Activated CD4-positive, alpha-beta memory T cell treated with anti-CD3 and anti-CD28 coated beads, Interleukin-2, amount 10 ng/mL, durations not matched to agents 7 days and 5 days (primary cell): ENCODE measurements at regions not wholly inside any gene's neighbourhood (a gene's known extent, or its start where the extent isn't known, plus 50 kb on each side); places are given as distances from the start of the nearest gene placed in this dataset.

Source experiments
- CTCF ChIA-PET: fragments of 350-600 bp; sonication (Branson Sonifier 250); formaldehyde crosslinking; loops from one replicate; lab custom pipeline; 2021; ENCODE audit warnings: antibody characterized with exemption, inconsistent platforms; lab: Charles Lee
- POLR2A ChIA-PET: fragments of 350-600 bp; sonication (Branson Sonifier 250); formaldehyde crosslinking; loops from one replicate; lab custom pipeline; 2021; ENCODE audit warnings: antibody characterized with exemption; lab: Charles Lee
- DNase-seq: peaks from one replicate; pipeline ENCODE4 v3.0.0-alpha.2; 2020
- H3K27ac Mint-ChIP-seq: one replicate; pipeline ENCODE4 v1.8.0; 2021; ENCODE audit warnings: mild to moderate bottlenecking, mixed read lengths
- H3K27me3 Mint-ChIP-seq: one replicate; pipeline ENCODE4 v1.8.0; 2021; ENCODE audit warnings: mixed read lengths
- H3K36me3 Mint-ChIP-seq: one replicate; pipeline ENCODE4 v1.8.0; 2021; ENCODE audit warnings: low read depth, mixed read lengths
- H3K4me1 Mint-ChIP-seq: one replicate; pipeline ENCODE4 v1.8.0; 2021; ENCODE audit warnings: mixed read lengths
- H3K4me3 Mint-ChIP-seq: one replicate; pipeline ENCODE4 v1.8.0; 2021; ENCODE audit warnings: mild to moderate bottlenecking, mixed read lengths
- H3K9me3 Mint-ChIP-seq: one replicate; pipeline ENCODE4 v1.8.0; 2021; ENCODE audit warnings: mixed read lengths

- Mint-ChIP-seq H3K27ac (no peak overlapping the region), H3K36me3 (no peaks in the 10 kb centered on the region), H3K4me3 (no peak overlapping the region), H3K27me3 (no peaks in the 10 kb centered on the region), H3K9me3 (no peaks in the 10 kb centered on the region), H3K4me1 (no peaks in the 10 kb centered on the region)
- POLR2A ChIA-PET = no interaction called here
- DNase-seq = no peak
- CTCF ChIA-PET = no interaction called here
Observed at GRCh38 chr15:100781961-100782530, 97.6 kb upstream of the ALDH1A3 start.

GRCh38 chr15:100783291-100783690 is 96.3 kb upstream of the ALDH1A3 start:
- DNase-seq = peak; percentile 9
- no peaks in the 10 kb centered on the region for H3K9me3 Mint-ChIP-seq
- H3K27ac Mint-ChIP-seq = no peak overlapping the region
- no peak overlapping the region for H3K4me3 Mint-ChIP-seq
- CTCF ChIA-PET = no interaction called here
- H3K4me1 Mint-ChIP-seq = no peaks in the 10 kb centered on the region
- POLR2A ChIA-PET = no interaction called here
- no peaks in the 10 kb centered on the region for H3K36me3 Mint-ChIP-seq
- no peaks in the 10 kb centered on the region for H3K27me3 Mint-ChIP-seq

GRCh38 chr15:100783760-100784492 is 95.7 kb upstream of the ALDH1A3 start:
- no peaks in the 10 kb centered on the region for H3K4me1 Mint-ChIP-seq
- no peak overlapping the region for H3K27ac Mint-ChIP-seq
- H3K4me3 Mint-ChIP-seq = no peak overlapping the region
- no peaks in the 10 kb centered on the region for H3K27me3 Mint-ChIP-seq
- DNase-seq = peak; percentile 11
- no peaks in the 10 kb centered on the region for H3K9me3 Mint-ChIP-seq
- ChIA-PET CTCF (no interaction called here), POLR2A (no interaction called here)
- no peaks in the 10 kb centered on the region for H3K36me3 Mint-ChIP-seq

GRCh38 chr15:100784493-100785180 is 95.0 kb upstream of the ALDH1A3 start:
- no peaks in the 10 kb centered on the region for H3K4me1 Mint-ChIP-seq
- no peaks in the 10 kb centered on the region for H3K9me3 Mint-ChIP-seq
- H3K27me3 Mint-ChIP-seq = no peaks in the 10 kb centered on the region
- POLR2A ChIA-PET = no interaction called here
- no peaks in the 10 kb centered on the region for H3K36me3 Mint-ChIP-seq
- CTCF ChIA-PET = no interaction called here
- H3K4me3 Mint-ChIP-seq = no peak overlapping the region
- no peak overlapping the region for H3K27ac Mint-ChIP-seq
- DNase-seq = peak; percentile 5

DNA sequence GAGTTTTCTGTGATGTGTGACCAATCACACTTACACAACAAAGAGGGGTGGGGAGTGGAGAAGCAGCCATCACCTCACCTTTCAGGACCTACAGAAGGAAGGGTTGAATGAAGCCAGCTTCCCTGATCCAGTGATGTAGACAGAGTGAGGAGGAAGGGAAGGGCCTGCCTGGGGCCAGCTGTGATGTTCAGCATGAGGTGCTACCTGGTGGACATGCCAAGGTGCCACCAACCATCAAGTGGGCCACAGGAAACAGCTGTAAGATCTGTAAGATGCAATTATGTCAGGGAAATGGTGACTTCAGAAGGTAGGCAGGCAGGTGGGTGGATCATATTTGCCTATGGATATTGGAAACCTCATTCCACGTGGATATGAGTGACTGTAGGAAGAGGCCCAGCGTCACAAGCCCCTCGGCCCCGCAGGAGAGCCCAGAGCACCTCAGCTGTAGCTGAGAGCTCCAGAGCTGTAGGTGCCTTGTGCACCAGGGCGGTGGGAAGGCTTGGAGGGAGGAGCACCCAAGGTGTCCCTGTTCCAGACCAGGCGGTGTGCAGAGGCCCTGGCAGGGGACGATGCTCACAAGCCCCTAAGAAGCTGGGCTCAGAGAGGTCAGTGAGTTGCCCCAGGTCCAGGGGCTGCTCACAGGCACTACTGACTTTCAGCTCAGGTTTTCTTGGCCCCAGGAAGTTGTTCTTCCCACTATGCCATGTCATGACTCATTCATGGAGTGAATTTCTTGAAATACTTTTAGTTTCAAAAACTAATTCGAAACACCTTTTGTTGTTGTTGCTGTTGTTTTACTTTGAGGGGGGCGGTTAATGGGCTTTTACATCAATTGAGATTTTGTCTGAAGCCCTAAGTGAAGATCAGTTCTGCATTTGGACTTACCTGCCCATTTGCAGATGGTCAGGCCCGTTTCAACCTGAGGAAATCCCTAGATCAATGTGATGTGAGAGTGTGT is 94.2 kb upstream of the ALDH1A3 start:
- H3K9me3 Mint-ChIP-seq = no peaks in the 10 kb centered on the region
- POLR2A ChIA-PET = no interaction called here
- H3K4me3 Mint-ChIP-seq = no peak overlapping the region
- CTCF ChIA-PET = no interaction called here
- H3K4me1 Mint-ChIP-seq = no peaks in the 10 kb centered on the region
- no peaks in the 10 kb centered on the region for H3K27me3 Mint-ChIP-seq
- DNase-seq = peak; percentile 14
- H3K27ac Mint-ChIP-seq = no peak overlapping the region
- no peaks in the 10 kb centered on the region for H3K36me3 Mint-ChIP-seq

DNA sequence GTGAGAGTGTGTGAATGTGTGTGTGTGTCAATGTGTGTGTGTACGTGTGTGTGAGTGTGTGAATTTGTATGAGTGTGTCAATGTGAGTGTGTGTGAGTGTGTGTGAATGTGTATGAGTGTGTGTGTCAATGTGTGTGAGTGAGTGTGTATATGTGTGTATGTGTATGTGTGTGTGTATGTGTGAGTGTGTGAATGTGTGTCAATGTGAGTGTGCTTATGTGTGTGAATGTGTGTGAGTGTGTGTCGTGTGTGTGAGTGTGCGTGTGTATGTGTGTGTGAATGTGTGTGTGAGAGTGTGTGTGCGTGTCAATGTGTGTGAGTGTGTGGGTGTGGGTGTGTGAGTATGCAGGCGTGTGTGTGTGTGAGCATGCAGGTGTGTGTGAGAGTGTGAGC is 93.5 kb upstream of the ALDH1A3 start:
- Mint-ChIP-seq H3K4me1 (no peaks in the 10 kb centered on the region), H3K4me3 (no peak overlapping the region), H3K27me3 (no peaks in the 10 kb centered on the region), H3K9me3 (no peaks in the 10 kb centered on the region), H3K27ac (no peak overlapping the region), H3K36me3 (no peaks in the 10 kb centered on the region)
- no peak for DNase-seq
- POLR2A ChIA-PET = no interaction called here
- CTCF ChIA-PET = no interaction called here

DNA sequence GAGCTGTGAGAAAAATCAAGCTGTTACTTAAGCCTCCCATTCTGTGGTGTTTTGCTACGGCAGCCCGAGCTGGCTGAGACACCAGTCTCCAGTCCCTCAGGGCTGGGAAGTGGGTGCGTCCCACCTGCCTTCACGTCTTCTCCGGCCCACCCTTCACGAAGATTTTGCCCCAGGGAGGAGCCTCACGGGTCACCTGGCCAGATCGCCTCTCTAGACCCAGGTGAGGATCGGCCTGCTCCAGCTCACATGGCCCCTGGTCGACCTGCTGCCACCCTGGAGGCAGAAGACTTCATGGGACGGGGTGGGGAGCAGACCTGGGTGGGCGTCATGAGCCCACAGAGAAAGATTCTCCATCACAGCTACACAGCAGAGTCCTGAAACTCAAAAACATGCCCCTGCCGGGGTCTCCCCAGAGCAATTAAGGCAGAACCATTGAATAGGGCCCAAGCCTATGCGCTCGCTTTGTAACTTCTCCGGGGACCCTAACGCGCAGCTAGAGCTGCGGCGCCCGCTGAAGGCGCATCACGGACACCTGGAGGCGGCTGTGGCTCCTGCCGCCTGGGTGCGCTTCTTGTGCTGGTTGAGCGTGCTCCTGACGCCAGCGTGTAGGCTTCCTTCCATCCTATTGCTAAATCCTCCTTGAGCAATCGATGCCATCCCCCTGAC is 92.6 kb upstream of the ALDH1A3 start:
- no peaks in the 10 kb centered on the region for H3K36me3 Mint-ChIP-seq
- H3K27me3 Mint-ChIP-seq = peaks cover 2% of the 10 kb centered on the region
- H3K27ac Mint-ChIP-seq = no peak overlapping the region
- H3K4me1 Mint-ChIP-seq = no peaks in the 10 kb centered on the region
- no peak overlapping the region for H3K4me3 Mint-ChIP-seq
- peak; percentile 5 for DNase-seq
- ChIA-PET CTCF (no interaction called here), POLR2A (no interaction called here)
- no peaks in the 10 kb centered on the region for H3K9me3 Mint-ChIP-seq

DNA sequence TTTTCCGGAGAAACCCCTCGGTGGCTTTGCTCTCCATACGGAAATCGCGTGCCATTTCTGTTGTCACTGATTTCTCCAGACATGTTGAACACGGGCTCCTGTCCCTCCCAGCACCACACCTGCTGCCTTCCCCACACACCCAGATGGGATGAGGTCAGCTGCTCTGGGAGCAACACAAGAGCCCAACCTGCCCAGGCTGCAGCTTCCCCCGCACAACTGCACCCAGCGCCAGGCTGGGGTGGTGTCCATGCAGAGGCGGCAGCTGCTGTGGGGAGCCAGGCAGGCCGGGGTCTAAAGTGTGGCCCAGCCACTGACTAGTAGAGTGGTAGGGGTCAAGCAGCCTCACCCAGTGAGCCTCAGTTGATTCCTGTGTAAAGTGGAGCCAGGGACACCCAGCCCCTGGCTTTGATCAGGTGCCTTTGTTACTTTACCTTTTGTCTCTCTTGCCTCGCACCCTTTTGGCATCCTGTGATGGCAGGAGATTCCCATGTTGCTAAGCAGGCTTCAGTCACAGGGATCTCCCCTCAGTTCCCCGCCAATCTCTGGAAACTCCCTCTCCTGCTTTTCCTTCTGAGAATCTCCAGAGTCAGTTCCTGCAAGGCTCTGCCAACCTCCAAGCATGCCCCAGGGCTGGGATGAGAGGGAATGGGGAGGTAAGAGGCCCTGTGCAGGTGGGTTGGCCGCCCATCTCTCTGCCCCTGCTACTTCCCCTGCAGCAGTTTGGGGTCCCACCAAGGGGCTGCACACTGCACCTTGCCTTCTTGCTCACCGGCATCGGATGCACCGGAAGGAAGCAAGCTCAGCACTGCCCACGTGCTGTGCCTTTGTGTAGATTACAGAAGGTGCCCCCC is 91.8 kb upstream of the ALDH1A3 start:
- Mint-ChIP-seq H3K27ac (no peak overlapping the region), H3K4me1 (no peaks in the 10 kb centered on the region), H3K27me3 (peaks cover 7% of the 10 kb centered on the region), H3K9me3 (no peaks in the 10 kb centered on the region), H3K36me3 (no peaks in the 10 kb centered on the region), H3K4me3 (no peak overlapping the region)
- POLR2A ChIA-PET = no interaction called here
- CTCF ChIA-PET = no interaction called here
- peak; percentile 12 for DNase-seq

GRCh38 chr15:100788418-100789105 is 91.1 kb upstream of the ALDH1A3 start:
- POLR2A ChIA-PET = no interaction called here
- H3K27ac Mint-ChIP-seq = no peak overlapping the region
- CTCF ChIA-PET = no interaction called here
- DNase-seq = no peak
- no peak overlapping the region for H3K4me3 Mint-ChIP-seq
- H3K36me3 Mint-ChIP-seq = no peaks in the 10 kb centered on the region
- no peaks in the 10 kb centered on the region for H3K9me3 Mint-ChIP-seq
- H3K27me3 Mint-ChIP-seq = peaks cover 7% of the 10 kb centered on the region
- H3K4me1 Mint-ChIP-seq = no peaks in the 10 kb centered on the region

- no peak for DNase-seq
- Mint-ChIP-seq H3K4me1 (no peaks in the 10 kb centered on the region), H3K36me3 (no peaks in the 10 kb centered on the region), H3K9me3 (no peaks in the 10 kb centered on the region), H3K27me3 (peaks cover 11% of the 10 kb centered on the region), H3K4me3 (no peak overlapping the region), H3K27ac (no peak overlapping the region)
- ChIA-PET POLR2A (no interaction called here), CTCF (no interaction called here)
Observed at GRCh38 chr15:100790786-100791265, 88.8 kb upstream of the ALDH1A3 start.

DNA sequence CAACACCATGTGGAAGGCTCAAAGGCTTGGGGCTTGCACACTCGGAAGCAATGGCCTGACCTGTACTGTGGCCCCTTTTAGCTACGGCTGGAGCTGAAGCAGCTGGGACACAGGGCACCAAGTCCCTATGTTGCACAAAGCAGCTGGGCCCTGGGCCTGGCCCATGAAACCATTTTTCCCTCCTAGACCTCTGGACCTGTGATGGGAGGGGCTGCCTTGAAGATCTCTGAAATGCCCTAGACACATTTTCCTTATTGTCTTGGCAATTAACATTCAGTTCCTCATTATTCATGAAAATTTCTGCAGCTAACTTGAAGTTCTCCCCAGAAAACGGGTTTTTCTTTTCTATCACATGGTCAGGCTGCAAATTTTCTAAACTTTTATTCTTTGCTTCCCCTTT is 85.6 kb upstream of the ALDH1A3 start:
- Mint-ChIP-seq H3K27me3 (peaks cover 11% of the 10 kb centered on the region), H3K4me1 (no peaks in the 10 kb centered on the region), H3K36me3 (no peaks in the 10 kb centered on the region), H3K27ac (no peak overlapping the region), H3K4me3 (no peak overlapping the region), H3K9me3 (no peaks in the 10 kb centered on the region)
- POLR2A ChIA-PET = no interaction called here
- no peak for DNase-seq
- CTCF ChIA-PET = no interaction called here
